ENCODE measurements at regions not wholly inside any gene's neighbourhood (a gene's known extent, or its start where the extent isn't known, plus 50 kb on each side); places are given as distances from the start of the nearest gene placed in this dataset.

DNA sequence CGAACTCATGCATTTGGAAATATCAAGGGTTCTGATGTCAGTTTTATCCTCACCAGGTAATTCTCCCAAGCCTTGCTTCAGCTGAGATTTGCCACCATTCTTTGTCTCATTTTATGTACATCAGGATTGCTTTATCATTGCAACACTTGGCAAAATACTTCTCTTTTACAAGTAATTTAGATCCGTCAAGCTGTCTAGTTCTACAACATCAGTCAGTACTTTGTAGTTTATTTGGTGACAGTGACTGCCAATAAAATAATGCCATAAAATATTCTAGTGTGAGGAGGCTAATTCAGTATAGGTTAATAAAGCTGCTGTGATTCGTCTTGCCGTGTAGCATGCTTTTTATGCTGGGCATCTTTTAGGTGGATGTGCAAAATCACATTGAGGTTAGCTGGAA, 565.3 kb upstream of the SGO1 start:
- H3K9me3 Mint-ChIP-seq = peaks cover 7% of the 10 kb centered on the region
- H3K4me3 Mint-ChIP-seq = no peak overlapping the region
- no peak for DNase-seq (ENCODE audit: low spot score in 2 of 2, unreplicated experiment in 2 of 2)
- no peak overlapping the region for H3K27ac Mint-ChIP-seq
- H3K4me1 Mint-ChIP-seq = peaks cover 15% of the 10 kb centered on the region
- TF ChIP-seq, protein P1, sequence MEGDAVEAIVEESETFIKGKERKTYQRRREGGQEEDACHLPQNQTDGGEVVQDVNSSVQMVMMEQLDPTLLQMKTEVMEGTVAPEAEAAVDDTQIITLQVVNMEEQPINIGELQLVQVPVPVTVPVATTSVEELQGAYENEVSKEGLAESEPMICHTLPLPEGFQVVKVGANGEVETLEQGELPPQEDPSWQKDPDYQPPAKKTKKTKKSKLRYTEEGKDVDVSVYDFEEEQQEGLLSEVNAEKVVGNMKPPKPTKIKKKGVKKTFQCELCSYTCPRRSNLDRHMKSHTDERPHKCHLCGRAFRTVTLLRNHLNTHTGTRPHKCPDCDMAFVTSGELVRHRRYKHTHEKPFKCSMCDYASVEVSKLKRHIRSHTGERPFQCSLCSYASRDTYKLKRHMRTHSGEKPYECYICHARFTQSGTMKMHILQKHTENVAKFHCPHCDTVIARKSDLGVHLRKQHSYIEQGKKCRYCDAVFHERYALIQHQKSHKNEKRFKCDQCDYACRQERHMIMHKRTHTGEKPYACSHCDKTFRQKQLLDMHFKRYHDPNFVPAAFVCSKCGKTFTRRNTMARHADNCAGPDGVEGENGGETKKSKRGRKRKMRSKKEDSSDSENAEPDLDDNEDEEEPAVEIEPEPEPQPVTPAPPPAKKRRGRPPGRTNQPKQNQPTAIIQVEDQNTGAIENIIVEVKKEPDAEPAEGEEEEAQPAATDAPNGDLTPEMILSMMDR (IDR thresholded peaks at IDR 0.05; ENCODE audit: unreplicated experiment) = no peak
- H3K27me3 Mint-ChIP-seq (ENCODE audit: low read depth) = peaks cover 2% of the 10 kb centered on the region
- no peaks in the 10 kb centered on the region for H3K36me3 Mint-ChIP-seq

DNA sequence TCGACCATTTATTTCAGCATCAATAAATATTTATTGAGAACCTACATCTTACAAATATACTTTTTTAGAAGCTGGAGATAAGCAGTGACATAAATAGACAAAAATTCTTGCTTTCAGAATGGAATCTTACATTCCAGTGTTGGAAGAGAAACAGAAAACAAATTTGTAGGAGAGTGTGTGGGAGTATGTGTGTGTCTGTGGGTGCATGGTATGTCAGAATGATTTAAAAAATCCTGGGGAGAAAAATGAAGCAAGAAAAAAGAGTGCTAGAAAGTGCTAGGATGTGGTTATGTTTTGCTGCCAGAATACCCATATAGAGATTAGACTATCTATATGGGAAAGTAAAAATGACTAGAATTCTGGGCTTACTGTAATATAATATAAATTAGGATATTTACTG, 561.7 kb upstream of the SGO1 start:
- no peaks in the 10 kb centered on the region for H3K27me3 Mint-ChIP-seq (ENCODE audit: low read depth)
- H3K4me1 Mint-ChIP-seq = peaks cover 20% of the 10 kb centered on the region
- H3K9me3 Mint-ChIP-seq = peaks cover 7% of the 10 kb centered on the region
- no peaks in the 10 kb centered on the region for H3K36me3 Mint-ChIP-seq
- DNase-seq (ENCODE audit: low spot score in 2 of 2, unreplicated experiment in 2 of 2) = no peak
- peak overlapping the region; percentile 48 for H3K27ac Mint-ChIP-seq
- TF ChIP-seq, protein P1 (IDR thresholded peaks at IDR 0.05; ENCODE audit: unreplicated experiment) = no peak
- H3K4me3 Mint-ChIP-seq = no peak overlapping the region

DNA sequence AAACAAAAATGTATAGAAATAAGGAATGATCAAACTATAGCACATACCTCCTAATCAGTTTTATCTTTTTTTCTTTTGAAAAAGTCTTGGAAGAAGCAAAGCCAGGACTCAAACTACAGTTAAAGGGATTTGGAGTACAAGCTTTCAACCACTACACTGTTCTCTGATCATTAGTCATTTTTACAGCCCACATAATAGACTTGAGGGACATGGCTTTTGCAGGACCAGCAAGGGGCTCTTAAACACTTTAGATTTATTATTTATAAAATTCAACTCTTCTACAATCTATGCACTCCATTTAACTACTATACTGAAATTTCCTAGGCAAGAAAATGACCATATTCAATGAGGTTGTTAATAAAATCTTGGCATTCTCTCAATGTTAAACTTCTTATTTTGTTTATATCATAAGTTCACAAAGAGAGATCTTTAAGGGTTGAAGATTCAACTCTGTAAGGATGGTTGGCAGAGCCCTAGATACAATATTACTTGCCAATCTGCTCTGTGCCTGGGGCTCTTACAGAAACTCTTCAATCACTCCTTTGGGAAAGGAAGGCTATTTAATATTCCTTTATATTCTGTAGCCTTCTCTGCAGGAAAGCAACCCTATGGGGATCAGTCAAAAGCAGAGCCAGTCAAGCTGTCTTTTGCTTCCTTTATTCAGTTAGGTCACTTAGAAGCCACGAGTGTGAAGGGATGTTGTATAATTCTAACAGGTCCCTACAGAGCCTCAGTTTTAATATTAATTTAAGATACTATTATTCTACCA, 557.7 kb upstream of the SGO1 start:
- TF ChIP-seq, protein P1 (IDR thresholded peaks at IDR 0.05; ENCODE audit: unreplicated experiment) = no peak
- peaks cover 40% of the 10 kb centered on the region for H3K4me1 Mint-ChIP-seq
- H3K9me3 Mint-ChIP-seq = peaks cover 2% of the 10 kb centered on the region
- H3K27me3 Mint-ChIP-seq (ENCODE audit: low read depth) = no peaks in the 10 kb centered on the region
- no peaks in the 10 kb centered on the region for H3K36me3 Mint-ChIP-seq
- H3K4me3 Mint-ChIP-seq = no peak overlapping the region
- H3K27ac Mint-ChIP-seq = no peak overlapping the region
- no peak for DNase-seq (ENCODE audit: low spot score in 2 of 2, unreplicated experiment in 2 of 2)

GRCh38 chr3:20742903-20743552, 557.0 kb upstream of the SGO1 start:
- H3K4me1 Mint-ChIP-seq = peaks cover 44% of the 10 kb centered on the region
- no peaks in the 10 kb centered on the region for H3K27me3 Mint-ChIP-seq (ENCODE audit: low read depth)
- no peak for DNase-seq (ENCODE audit: low spot score in 2 of 2, unreplicated experiment in 2 of 2)
- no peaks in the 10 kb centered on the region for H3K36me3 Mint-ChIP-seq
- H3K27ac Mint-ChIP-seq = no peak overlapping the region
- TF ChIP-seq, protein P1 (IDR thresholded peaks at IDR 0.05; ENCODE audit: unreplicated experiment) = no peak
- no peaks in the 10 kb centered on the region for H3K9me3 Mint-ChIP-seq
- H3K4me3 Mint-ChIP-seq = no peak overlapping the region

DNA sequence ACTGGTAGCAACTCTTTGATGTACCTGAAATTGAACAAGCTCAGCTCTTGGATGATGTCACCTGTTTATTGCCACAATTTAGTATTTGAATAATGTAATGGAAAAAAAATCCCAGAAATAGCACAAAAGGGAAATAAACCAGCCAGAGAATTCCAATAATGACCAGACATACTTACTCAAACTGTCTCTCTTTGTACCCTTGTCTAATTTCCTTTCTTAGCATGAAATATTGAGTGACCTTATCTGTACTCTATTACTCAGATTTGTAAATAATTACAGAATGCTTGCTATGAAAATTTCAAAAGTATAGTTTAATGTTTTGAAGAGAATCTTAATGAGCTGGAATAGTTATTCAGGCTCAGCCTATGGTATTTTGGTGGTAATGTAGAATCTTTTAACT, 555.4 kb upstream of the SGO1 start:
- TF ChIP-seq, protein P1 (IDR thresholded peaks at IDR 0.05; ENCODE audit: unreplicated experiment) = no peak
- no peak overlapping the region for H3K4me3 Mint-ChIP-seq
- H3K27ac Mint-ChIP-seq = peak overlapping the region; percentile 72
- H3K4me1 Mint-ChIP-seq = peaks cover 44% of the 10 kb centered on the region
- H3K9me3 Mint-ChIP-seq = no peaks in the 10 kb centered on the region
- H3K27me3 Mint-ChIP-seq (ENCODE audit: low read depth) = no peaks in the 10 kb centered on the region
- no peak for DNase-seq (ENCODE audit: low spot score in 2 of 2, unreplicated experiment in 2 of 2)
- H3K36me3 Mint-ChIP-seq = no peaks in the 10 kb centered on the region

All from mesothelial cell of epicardium (in vitro differentiated cells).